NCI-H2227 treated with DMSO at 0.1 percent for 48 hours (cell line): ENCODE measurements at regions not wholly inside any gene's neighbourhood (a gene's known extent, or its start where the extent isn't known, plus 50 kb on each side); places are given as distances from the start of the nearest gene placed in this dataset.

Experiments
- DNase-seq: peaks from one replicate; lab custom pipeline; 2025; lab: John Stamatoyannopoulos, UW

DNA sequence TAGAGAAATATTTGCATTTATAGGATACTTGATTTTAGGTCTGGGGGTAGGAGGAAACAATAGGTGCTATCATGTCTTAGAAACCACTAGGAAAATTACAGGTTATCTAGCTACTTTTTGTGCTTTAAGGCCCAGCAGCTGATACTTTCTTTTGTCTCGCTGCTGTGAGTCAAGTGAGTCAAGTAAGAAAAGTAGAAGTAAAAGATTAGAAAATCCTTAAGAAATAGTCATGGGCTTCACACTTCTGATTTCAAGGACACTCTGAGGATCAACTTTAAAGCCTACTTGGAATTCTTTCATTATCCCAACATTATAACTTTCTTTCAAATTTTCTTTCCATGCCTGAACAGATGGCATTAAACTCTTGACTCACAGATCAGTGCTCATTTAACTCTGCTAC is 95.2 kb upstream of the RBMS3 start:
- no peak for DNase-seq

DNA sequence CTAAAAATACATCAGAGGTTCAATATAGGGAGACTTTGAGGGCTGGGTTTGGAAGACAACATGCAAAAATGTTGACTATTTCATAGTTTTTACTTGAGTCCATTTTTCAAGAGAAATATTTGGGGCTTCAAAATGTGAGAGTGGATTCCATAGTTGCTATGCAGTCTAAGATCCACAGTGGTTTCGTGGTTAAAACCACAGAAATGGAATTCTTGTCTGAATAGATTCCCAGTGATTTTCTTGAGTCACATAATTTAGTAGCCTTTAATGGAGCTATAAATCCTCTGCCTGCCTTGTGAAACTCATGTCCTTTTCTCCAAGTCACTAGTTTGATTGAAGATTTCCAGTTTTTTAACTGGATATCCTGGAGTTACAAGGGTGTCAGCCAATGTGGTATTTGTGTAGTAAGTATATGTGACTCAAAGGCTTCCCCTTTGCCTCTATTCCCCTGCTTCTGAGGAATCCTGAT is 94.7 kb upstream of the RBMS3 start:
- DNase-seq: no peak

- no peak for DNase-seq
Measured at GRCh38 chr3:29186982-29187725, 93.7 kb upstream of the RBMS3 start.

- DNase-seq: no peak
Measured at GRCh38 chr3:29189328-29189727, 91.5 kb upstream of the RBMS3 start.

DNA sequence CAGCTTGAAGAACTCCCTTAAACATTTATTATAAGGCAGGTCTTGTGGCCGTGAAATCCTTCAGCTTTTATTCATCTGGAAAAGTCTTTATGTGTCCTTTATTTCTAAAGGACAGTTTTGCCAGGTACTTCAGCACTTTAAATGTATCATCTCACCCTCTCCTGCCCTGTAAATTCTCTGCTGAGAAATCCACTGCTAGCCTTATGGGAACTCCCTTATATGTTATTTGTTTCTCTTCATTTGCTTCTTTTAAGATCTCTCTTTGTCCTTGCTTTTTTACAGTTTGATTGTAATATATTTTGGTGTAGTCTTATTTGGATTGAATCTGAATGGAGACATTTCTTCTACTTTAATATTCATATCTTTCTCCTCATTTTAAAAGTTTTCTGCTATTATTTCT is 86.7 kb upstream of the RBMS3 start:
- no peak for DNase-seq

- DNase-seq: no peak
Measured at GRCh38 chr3:29195056-29195455, 85.8 kb upstream of the RBMS3 start.

- no peak for DNase-seq
Measured at GRCh38 chr3:29201604-29202003, 79.3 kb upstream of the RBMS3 start.

DNA sequence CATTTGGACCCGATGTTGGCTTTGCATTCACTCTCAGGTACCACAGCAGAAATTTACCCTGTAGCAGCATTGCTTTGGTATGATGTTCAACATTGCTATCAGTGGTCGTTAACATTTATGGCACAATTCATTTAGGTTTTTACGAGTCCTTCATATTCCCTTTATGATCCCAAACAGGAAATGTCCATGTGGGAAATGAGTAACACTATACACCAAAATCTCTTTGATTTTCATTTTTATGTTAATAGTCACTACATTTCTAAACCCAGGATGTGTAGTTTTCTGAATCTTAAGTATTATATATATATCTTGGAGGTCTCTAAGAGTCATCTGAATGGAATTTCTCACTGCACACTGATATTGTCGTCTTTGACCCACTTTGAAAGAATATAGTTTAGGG is 78.5 kb upstream of the RBMS3 start:
- DNase-seq: no peak

DNA sequence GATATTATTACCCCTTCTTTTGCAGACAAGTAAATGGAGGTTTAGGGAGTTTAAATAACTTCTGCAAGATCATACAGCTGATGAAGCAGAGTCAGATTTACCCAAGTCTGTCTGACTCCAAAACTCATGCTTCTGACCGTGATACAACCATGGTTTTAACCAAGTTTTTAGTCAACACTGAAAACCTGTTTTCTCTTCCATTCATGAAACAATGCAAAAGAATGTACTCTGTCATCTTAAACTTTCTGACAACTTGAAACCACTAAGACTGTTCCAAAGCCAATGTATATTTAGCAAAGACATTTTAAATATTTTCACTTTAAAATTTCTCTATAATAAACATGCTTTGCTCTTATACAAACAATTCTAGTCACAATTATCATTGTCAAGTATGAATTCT is 77.0 kb upstream of the RBMS3 start:
- DNase-seq: no peak

DNA sequence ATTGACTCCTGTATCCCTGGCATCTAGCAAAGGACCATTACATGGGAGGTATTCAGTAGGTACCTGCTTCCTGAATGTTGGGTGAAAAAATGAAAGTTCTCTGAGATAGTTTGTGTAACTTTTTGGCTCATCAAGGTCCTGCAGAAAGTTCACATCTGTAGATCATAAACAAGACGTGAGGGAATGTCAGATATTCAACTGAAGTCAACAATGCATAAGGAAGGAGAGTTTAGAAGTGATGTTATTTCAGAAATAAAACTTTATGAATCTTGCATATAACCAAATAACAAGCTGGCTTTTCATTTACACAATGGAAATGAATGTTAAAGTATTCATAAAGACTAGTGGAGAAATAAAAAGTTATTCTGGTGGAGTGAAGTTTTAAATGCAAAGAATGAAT is 73.4 kb upstream of the RBMS3 start:
- no peak for DNase-seq

- DNase-seq: no peak
Measured at GRCh38 chr3:29212789-29213433, 68.0 kb upstream of the RBMS3 start.

DNA sequence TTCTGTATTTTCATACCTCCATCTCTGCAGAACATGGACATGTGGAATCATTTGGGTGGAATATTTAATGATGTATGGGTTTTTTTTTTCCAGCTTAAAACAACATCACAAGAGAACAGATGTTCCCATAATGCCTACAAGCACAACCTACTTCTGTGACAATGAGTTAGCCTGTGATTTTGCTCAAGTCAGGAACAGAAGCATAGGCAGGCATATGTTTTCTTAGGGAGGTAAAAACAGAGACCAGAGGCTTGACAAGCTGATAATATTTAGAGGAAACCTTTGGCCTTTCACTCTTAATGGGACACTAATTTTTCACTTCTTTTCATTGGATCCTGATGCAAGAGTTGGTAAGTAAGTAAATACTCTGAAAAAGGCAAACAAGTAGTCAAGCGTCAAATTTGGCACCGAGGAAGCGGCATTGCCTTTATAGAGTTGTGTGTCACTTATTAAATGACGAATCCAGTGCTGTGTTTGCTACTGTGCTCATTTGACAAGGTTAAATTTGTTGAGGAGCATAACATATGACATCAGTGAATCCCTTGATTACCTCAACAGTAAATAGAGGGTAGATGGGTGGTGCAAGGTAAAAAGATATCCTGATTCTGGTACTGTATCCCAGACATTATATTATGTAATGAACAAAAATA is 66.7 kb upstream of the RBMS3 start:
- no peak for DNase-seq

DNA sequence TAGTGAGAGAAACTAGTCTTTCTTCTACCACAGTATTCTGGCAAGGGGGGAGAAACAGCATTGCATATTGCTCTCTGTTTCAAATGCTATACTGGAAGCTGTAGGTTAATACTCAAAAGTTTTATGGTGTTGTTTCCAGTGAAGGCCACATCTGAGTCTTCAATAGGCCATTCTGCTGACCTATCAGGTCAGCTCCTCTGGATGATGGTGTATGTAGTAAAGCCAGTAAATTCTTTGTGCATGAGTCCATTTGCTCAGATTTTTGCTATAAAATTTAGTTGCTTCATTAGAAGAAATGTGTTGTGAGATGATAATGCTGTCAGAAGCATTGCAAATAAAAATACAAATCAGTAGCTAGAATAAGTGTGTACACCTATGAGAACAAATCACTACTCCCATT is 64.9 kb upstream of the RBMS3 start:
- DNase-seq: no peak

GRCh38 chr3:29226706-29227105 is 54.2 kb upstream of the RBMS3 start:
- no peak for DNase-seq

DNA sequence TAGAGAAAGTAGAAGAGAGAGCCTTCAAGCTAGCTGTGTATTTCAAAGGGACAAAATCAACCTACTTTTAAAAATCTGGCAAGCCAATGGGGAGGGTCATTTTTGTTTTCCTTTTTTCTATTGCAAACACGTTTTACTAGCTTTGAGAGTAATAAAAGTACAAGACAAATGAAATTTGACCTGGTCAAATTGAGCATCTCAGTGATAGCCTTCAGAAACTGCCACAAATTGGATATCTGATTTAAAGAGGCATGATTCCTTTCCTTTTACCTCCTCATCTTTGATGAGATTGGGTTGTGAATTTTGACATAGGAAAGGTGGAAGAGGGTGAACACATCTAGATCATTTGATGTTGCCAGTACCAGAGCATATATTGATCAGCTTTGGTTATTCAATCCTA is 53.6 kb upstream of the RBMS3 start:
- no peak for DNase-seq
